ENCODE measurements at regions not wholly inside any gene's neighbourhood (a gene's known extent, or its start where the extent isn't known, plus 50 kb on each side); places are given as distances from the start of the nearest gene placed in this dataset.

GRCh38 chr14:86012461-86012860 is 482.5 kb downstream of the FLRT2 start:
- no peak for DNase-seq

- no peak for DNase-seq
These were observed 474.1 kb downstream of the FLRT2 start for GRCh38 chr14:86003998-86004397.

GRCh38 chr14:85996551-85996950 is 466.6 kb downstream of the FLRT2 start:
- no peak for DNase-seq

- DNase-seq: no peak
These were observed 461.2 kb downstream of the FLRT2 start for GRCh38 chr14:85991156-85991555.

- no peak for DNase-seq
These were observed 458.0 kb downstream of the FLRT2 start for GRCh38 chr14:85987907-85988306.

GRCh38 chr14:85987292-85987691 is 457.3 kb downstream of the FLRT2 start:
- no peak for DNase-seq

- DNase-seq: no peak
These were observed 448.8 kb downstream of the FLRT2 start for GRCh38 chr14:85978582-85979250.

- DNase-seq: no peak
These were observed 444.7 kb downstream of the FLRT2 start for GRCh38 chr14:85974602-85975001.

GRCh38 chr14:85963486-85963885 is 433.5 kb downstream of the FLRT2 start:
- no peak for DNase-seq

GRCh38 chr14:85960756-85961155 is 430.8 kb downstream of the FLRT2 start:
- DNase-seq: no peak

- no peak for DNase-seq
These were observed 429.1 kb downstream of the FLRT2 start for GRCh38 chr14:85959063-85959462.

GRCh38 chr14:85958069-85958468 is 428.1 kb downstream of the FLRT2 start:
- no peak for DNase-seq

- no peak for DNase-seq
These were observed 423.3 kb downstream of the FLRT2 start for GRCh38 chr14:85953265-85953664.

- no peak for DNase-seq
These were observed 418.2 kb downstream of the FLRT2 start for GRCh38 chr14:85948153-85948552.

- no peak for DNase-seq
These were observed 417.7 kb downstream of the FLRT2 start for GRCh38 chr14:85947461-85948139.

- no peak for DNase-seq
These were observed 413.2 kb downstream of the FLRT2 start for GRCh38 chr14:85943192-85943591.

- DNase-seq: no peak
These were observed 404.9 kb downstream of the FLRT2 start for GRCh38 chr14:85934886-85935254.

GRCh38 chr14:85934123-85934885 is 404.4 kb downstream of the FLRT2 start:
- DNase-seq: no peak

- DNase-seq: no peak
These were observed 391.3 kb downstream of the FLRT2 start for GRCh38 chr14:85921241-85921640.

- no peak for DNase-seq
These were observed 387.8 kb downstream of the FLRT2 start for GRCh38 chr14:85917716-85918115.

- DNase-seq: no peak
These were observed 385.8 kb downstream of the FLRT2 start for GRCh38 chr14:85915711-85916110.

- no peak for DNase-seq
These were observed 382.2 kb downstream of the FLRT2 start for GRCh38 chr14:85912141-85912540.

- no peak for DNase-seq
These were observed 381.1 kb downstream of the FLRT2 start for GRCh38 chr14:85911044-85911443.

GRCh38 chr14:85909581-85909980 is 379.6 kb downstream of the FLRT2 start:
- DNase-seq: no peak
